ENCODE measurements at regions not wholly inside any gene's neighbourhood (a gene's known extent, or its start where the extent isn't known, plus 50 kb on each side); places are given as distances from the start of the nearest gene placed in this dataset.

GRCh38 chr11:34825315-34825669 lies 90.9 kb downstream of the APIP start:
- TF ChIP-seq CTCF (IDR thresholded peaks at IDR 0.05) (no peak), POLR2A (IDR thresholded peaks at IDR 0.05) (no peak)

Data from testis (tissue), 2 donors.